ENCODE measurements at regions not wholly inside any gene's neighbourhood (a gene's known extent, or its start where the extent isn't known, plus 50 kb on each side); places are given as distances from the start of the nearest gene placed in this dataset.

GRCh38 chr5:26321278-26321677 is 717.1 kb downstream of the CDH9 start (continued):
- TF ChIP-seq MYB (IDR thresholded peaks at IDR 0.05; ENCODE audit: borderline replicate concordance, low read depth, low read length) (no peak), PKNOX1 (IDR thresholded peaks at IDR 0.05) (no peak), ZNF207 (IDR thresholded peaks at IDR 0.05; ENCODE audit: borderline replicate concordance) (no peak), SIX5 (IDR thresholded peaks at IDR 0.05; ENCODE audit: low read depth, low read length, severe bottlenecking) (no peak), ZBED1 (IDR thresholded peaks at IDR 0.05; ENCODE audit: borderline replicate concordance) (no peak), FOXK2 (IDR thresholded peaks at IDR 0.05) (no peak), NFIC (IDR thresholded peaks at IDR 0.05; ENCODE audit: low read depth, low read length) (no peak), ZSCAN29 (IDR thresholded peaks at IDR 0.05) (no peak)

- Histone ChIP-seq H3K4me2 (ENCODE audit: control insufficient read depth, insufficient read depth) (no peak overlapping the region), H3K9ac (ENCODE audit: control insufficient read depth, insufficient read depth, low read length) (no peak overlapping the region), H3K36me3 (ENCODE audit: control insufficient read depth in 2 of 2, insufficient read depth in 2 of 2, low read length in 1 of 2) (no peaks in the 10 kb centered on the region), H4K20me1 (ENCODE audit: control insufficient read depth, insufficient read depth) (no peaks in the 10 kb centered on the region), H3K79me2 (ENCODE audit: control insufficient read depth, insufficient read depth, low read length) (no peaks in the 10 kb centered on the region), H2AFZ (ENCODE audit: control insufficient read depth, low read depth, low read length) (no peak overlapping the region), H3K9me3 (replicated peaks; ENCODE audit: control insufficient read depth, insufficient read depth, low read length) (no peaks in the 10 kb centered on the region), H3K27ac (ENCODE audit: control insufficient read depth, insufficient read depth) (no peak overlapping the region), H3K4me1 (ENCODE audit: control insufficient read depth, insufficient read depth, low read length) (no peaks in the 10 kb centered on the region), H3K27me3 (replicated peaks in 1 of 2; ENCODE audit: control insufficient read depth in 2 of 2, insufficient read depth in 2 of 2, low read length in 1 of 2) (no peaks in the 10 kb centered on the region), H3K4me3 (no peak overlapping the region)
- ChIA-PET SMC1A (ENCODE audit: uncharacterized antibody, unreplicated experiment) (no interaction called here), RAD21 (ENCODE audit: unreplicated experiment) (no interaction called here), CTCF (no interaction called here), POLR2A (no interaction called here)
- intact Hi-C loops (cut with micrococcal nuclease; ENCODE audit: unreplicated experiment) (no loop called here), in situ Hi-C loops (cut with MboI) (no loop called here)
- DNase-seq (ENCODE audit: low read depth, low spot score) (no peak), ATAC-seq (no peak), FAIRE-seq (no peak)
- WGBS (ENCODE audit: insufficient coverage, insufficient replicate concordance, low lambda C conversion rate, missing lambda C conversion rate) = 43% methylated on average over 2 of the region's 2 CpGs
- no peak for TF ChIP-seq ATF2 (IDR thresholded peaks at IDR 0.05; ENCODE audit: low read length)
- BruUV-seq (replicated peaks) = no TSS peak
Observed at GRCh38 chr5:26310415-26310814, 728.0 kb downstream of the CDH9 start.
